NCI-H1930 (cell line): ENCODE measurements at regions not wholly inside any gene's neighbourhood (a gene's known extent, or its start where the extent isn't known, plus 50 kb on each side); places are given as distances from the start of the nearest gene placed in this dataset.
"Not testable (repeated sequence)": the region's sequence is repeated elsewhere in the genome, so short reads cannot be mapped to it uniquely, and the experiment has no call there.

Experiments
- DNase-seq, 2 experiments: peaks; one replicate each; lab custom pipeline; 2025; lab: John Stamatoyannopoulos, UW

- no peak for DNase-seq
These were observed 259.7 kb downstream of the AHR start for GRCh38 chr7:17558135-17558534.

DNA sequence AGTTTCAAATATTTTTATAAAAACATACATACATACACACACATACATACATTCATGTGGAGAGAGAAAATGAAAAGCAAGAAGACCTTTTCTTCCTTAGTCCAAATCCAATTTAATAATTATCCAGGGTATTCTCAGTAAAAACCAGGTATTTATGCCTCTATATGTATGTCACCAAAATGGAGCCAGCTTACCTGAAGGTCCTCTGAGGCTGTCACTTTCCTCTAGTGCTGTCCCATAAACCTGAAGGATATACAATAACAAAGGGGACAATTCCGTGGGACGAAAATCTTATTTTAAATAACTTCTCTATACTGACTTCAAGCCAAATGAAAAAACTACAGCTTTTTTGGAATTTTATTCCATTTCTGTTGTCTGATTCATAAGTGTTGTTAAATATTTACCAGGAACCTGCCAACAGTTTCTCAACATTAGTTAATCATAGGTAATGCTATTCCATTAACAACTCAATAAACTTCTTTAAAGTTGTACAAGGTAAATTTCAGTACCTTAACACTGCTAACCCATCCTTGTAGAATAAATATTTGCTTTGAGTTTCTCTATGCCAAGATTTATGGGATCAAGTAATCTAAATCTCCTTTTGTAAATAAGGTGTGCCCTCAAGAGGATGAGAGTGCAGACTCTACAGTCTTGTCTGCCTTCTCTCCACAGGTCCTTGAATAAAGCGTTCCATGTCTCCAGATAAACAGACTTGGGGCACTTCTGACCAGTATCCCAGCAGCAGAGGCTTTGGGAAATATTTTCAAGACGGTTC lies 260.3 kb downstream of the AHR start:
- DNase-seq = no peak

DNA sequence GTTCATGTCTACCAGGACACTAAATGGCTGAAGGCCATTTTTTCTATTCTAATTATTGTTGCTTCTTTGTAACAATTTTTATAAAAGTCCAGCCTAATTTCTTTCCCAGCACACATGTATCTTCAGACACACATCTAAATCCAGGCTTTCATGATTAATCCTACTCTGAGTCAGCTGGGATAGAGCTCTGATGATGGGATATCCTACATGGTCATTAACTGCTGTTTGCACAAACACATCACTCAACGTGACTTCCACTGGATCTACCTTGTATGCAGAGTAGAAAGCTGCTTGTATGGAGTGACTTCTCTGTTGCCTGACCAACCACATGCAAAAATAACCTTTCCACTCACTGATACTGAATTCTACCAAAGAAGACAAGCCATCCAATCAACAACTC lies 260.9 kb downstream of the AHR start:
- no peak for DNase-seq

DNA sequence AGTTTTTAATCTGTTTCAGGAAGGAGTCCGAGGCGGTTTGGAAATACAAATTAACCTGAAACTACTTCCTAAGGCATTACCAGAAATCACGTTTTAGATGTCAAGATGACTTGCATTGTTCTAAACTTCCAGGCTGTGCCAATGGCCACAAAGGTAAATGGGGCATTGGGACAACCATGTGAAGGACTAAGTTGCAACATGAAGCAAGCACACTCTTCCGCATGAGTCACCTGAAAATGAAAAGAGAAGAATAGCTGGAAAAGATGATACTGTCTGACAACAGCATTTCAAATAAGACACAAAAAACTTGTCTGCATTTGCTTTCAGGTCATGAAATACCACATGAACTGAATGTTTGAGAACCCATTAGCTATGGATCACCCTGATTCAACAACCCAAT lies 262.1 kb downstream of the AHR start:
- DNase-seq = no peak

GRCh38 chr7:17560966-17561365 lies 262.5 kb downstream of the AHR start:
- no peak for DNase-seq

DNA sequence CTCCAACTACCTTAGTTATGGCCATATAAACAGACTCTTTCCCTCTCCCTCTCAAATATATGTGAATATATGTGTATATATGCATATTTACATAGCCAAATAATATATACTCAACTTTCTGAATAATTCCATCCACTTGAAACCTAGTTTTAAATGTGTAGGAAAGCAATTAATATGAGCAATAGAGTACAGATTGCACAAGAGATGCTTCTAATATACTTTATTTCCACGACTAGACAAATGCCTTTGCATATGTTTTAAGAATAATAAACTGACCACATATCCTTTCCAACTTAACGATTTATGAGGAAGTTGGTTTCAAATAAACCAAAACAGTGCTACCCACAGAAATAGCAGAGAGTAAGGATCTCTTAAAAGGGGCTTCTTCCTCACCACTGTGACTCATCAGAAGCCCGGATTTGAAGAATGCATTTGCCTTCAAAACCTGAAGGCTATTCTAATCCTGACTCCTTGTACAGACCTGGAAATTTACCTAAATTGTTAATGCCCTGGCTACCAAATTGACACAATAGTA lies 266.3 kb downstream of the AHR start:
- no peak for DNase-seq

GRCh38 chr7:17580141-17580540 lies 281.7 kb downstream of the AHR start:
- DNase-seq = no peak

- no peak for DNase-seq
These were observed 282.4 kb downstream of the AHR start for GRCh38 chr7:17580856-17581255.

DNA sequence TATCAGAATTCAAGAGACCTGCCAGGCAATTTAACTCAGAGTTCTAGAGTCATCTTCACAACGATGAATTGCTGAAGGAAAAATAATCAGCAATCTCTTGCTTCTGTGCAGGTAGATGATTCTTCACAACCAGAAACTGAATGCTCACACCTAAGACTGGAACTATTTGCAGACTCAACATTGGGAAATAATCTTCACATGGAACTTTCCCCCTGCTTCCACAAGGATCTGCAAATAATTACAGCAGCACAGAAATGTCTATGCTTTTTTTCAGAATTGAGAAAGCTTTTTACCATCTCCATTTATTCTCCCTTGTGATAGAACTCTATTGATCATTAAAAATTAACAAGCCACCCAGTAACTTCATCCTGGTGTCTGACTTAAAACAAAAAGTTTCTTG lies 282.8 kb downstream of the AHR start:
- DNase-seq = no peak

- not testable (repeated sequence) for DNase-seq
These were observed 284.2 kb downstream of the AHR start for GRCh38 chr7:17582696-17583095.

DNA sequence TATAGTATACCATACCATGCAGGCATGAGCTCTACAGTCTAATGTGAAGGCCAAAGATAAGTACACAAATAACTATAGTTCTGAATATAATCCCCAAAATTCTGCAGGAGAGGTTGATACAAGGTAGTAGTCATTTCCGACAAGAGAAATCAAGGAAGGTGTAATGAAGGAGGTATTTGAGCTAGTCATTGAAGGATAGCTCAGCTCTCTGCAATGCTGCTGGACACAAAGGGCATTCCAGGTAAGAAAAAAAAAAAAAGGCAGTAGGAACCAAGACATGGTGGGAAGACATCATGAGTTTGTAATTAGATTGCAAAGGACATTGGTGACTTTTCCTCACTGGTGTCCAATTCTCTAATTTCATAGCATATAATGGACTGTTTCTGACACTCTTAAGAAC lies 285.3 kb downstream of the AHR start:
- no peak for DNase-seq

DNA sequence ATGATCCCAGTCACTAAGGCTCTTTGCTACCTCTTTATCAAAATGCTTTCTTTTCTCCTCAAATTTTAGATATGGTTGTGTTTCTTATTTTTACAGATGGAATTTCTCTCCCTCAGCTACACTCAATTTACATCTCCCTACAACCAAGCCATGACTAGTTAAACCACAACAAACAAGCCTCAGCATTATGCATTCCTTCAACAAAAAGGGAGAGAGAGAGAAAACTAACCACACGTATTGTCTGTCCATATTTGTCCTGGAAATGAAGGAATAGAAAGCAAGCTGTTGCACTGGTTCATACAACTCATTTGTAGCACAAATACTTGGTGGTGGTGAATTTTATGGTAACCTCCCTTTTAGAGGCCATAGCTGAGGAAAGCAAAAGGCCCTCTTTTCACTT lies 286.4 kb downstream of the AHR start:
- no peak for DNase-seq

GRCh38 chr7:17586711-17587110 lies 288.3 kb downstream of the AHR start:
- DNase-seq = no peak

- no peak for DNase-seq
These were observed 290.3 kb downstream of the AHR start for GRCh38 chr7:17588730-17589129.

DNA sequence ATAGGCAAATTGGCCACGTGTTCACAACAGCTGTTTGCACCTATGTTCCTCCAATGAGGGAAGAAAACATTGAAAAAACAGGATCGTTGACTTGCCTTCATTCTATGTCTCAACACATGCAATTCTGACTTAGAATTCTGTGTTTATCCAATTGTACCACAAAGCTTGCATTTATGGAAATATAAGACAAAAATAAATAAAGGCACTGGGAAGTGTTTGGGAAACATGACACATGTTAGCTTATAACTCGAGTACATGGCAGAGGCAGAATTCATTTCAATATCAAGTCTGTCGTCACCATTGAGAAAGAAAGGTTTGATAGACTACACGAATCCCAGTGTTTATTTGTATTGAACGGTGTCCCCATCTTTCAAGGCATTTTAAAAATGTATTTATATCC lies 291.2 kb downstream of the AHR start:
- no peak for DNase-seq

- no peak for DNase-seq
These were observed 291.8 kb downstream of the AHR start for GRCh38 chr7:17590221-17590620.

DNA sequence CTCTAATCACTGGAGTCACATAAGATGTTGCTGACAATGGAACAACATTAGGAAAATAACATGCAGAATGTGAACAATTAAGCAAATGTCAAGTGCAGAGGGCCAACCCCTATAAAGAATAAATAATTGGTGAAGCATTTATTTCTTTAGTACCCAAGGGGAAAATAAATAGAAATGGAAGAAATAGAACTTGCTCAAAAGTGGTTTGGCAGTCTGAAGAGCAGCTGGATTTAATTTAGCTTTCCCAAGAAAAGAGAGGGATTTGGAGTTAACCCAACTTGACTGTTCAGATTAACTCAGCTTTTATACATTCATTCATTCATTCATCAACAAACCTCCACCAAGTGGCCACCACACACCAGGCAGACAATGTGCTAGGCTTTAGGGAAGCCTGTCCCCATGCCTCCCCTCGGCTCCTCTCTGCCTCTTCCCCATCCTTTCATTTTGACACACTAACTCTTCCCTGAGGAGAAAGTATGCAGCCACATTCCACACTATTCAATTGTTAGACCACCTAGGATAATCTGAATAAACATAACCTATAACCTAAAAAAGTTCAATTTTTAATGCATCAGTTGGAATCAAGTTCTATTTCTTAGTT lies 295.5 kb downstream of the AHR start:
- no peak for DNase-seq

GRCh38 chr7:17595546-17595945 lies 297.1 kb downstream of the AHR start:
- DNase-seq = no peak

DNA sequence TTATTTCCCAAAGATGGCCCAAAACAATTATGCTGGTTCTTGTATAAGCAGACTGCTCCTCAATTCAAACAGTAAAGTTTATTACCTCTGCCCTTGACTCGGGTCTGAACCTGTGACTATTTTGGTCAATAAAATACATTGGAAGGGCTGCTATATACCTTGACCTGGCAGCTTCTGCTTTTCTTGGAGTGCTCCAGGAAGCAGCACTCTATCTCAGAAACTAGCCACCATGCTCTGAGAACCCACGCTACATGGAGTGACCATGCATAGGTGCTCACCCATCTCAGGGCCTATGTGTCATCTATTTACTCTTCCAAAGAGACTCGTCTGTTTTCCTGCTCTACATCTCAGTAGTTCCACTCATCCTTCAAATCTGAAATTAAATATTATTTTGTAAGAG lies 299.9 kb downstream of the AHR start:
- no peak for DNase-seq

- DNase-seq = peak; percentile 70 to 77
These were observed 300.4 kb downstream of the AHR start for GRCh38 chr7:17598846-17599245.

GRCh38 chr7:17599733-17600339 lies 301.4 kb downstream of the AHR start:
- peak; percentile 30 to 35 for DNase-seq

DNA sequence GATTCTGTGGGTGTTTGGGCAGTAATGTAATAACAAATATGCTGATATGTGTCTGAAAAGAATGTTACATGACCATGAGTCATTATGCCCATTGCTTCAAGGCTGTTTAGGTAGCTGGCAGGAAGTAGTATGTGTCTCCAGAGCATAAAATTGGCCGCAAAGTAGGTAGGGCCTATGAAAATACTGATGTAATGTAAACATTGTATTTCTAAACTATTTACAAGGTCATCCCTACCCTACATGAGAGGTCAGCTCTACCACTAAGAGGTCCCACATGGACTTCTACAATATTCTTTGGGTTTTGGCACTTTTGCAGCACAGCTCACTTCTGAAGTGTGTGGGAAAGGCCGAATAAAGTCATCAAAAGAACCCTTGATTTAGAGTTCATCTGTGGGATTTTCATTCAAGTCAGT lies 301.9 kb downstream of the AHR start:
- no peak for DNase-seq

GRCh38 chr7:17601921-17602320 lies 303.5 kb downstream of the AHR start:
- no peak for DNase-seq
